ENCODE measurements at regions not wholly inside any gene's neighbourhood (a gene's known extent, or its start where the extent isn't known, plus 50 kb on each side); places are given as distances from the start of the nearest gene placed in this dataset.
A peak's percentile ranks its signal among the peaks of the same experiment; 100 is the strongest.

GRCh38 chr2:15768615-15769014 lies 171.7 kb upstream of the MYCN start:
- Mint-ChIP-seq H3K27me3 (no peaks in the 10 kb centered on the region), H3K36me3 (no peaks in the 10 kb centered on the region), H3K4me3 (no peak overlapping the region)

GRCh38 chr2:15769235-15769634 lies 171.1 kb upstream of the MYCN start:
- H3K27me3 Mint-ChIP-seq = no peaks in the 10 kb centered on the region
- H3K9me3 Mint-ChIP-seq = no peaks in the 10 kb centered on the region
- H3K4me1 Mint-ChIP-seq = no peaks in the 10 kb centered on the region
- H3K27ac Mint-ChIP-seq = no peak overlapping the region
- no peaks in the 10 kb centered on the region for H3K36me3 Mint-ChIP-seq
- no peak overlapping the region for H3K4me3 Mint-ChIP-seq

More at GRCh38 chr2:15768615-15769014, 171.7 kb upstream of the MYCN start:
- Mint-ChIP-seq H3K9me3 (no peaks in the 10 kb centered on the region), H3K4me1 (no peaks in the 10 kb centered on the region), H3K27ac (no peak overlapping the region)

- no peaks in the 10 kb centered on the region for H3K9me3 Mint-ChIP-seq
- no peak overlapping the region for H3K4me3 Mint-ChIP-seq
- no peaks in the 10 kb centered on the region for H3K4me1 Mint-ChIP-seq
- no peaks in the 10 kb centered on the region for H3K27me3 Mint-ChIP-seq
- no peaks in the 10 kb centered on the region for H3K36me3 Mint-ChIP-seq
- no peak overlapping the region for H3K27ac Mint-ChIP-seq
Measured at GRCh38 chr2:15769676-15770547, 170.4 kb upstream of the MYCN start.

GRCh38 chr2:15770606-15771005 lies 169.7 kb upstream of the MYCN start:
- no peak overlapping the region for H3K4me3 Mint-ChIP-seq
- H3K27ac Mint-ChIP-seq = no peak overlapping the region
- no peaks in the 10 kb centered on the region for H3K4me1 Mint-ChIP-seq
- no peaks in the 10 kb centered on the region for H3K9me3 Mint-ChIP-seq
- H3K27me3 Mint-ChIP-seq = no peaks in the 10 kb centered on the region
- H3K36me3 Mint-ChIP-seq = no peaks in the 10 kb centered on the region

- no peaks in the 10 kb centered on the region for H3K9me3 Mint-ChIP-seq
- H3K4me1 Mint-ChIP-seq = no peaks in the 10 kb centered on the region
- no peaks in the 10 kb centered on the region for H3K36me3 Mint-ChIP-seq
- no peak overlapping the region for H3K4me3 Mint-ChIP-seq
- H3K27ac Mint-ChIP-seq = no peak overlapping the region
- no peaks in the 10 kb centered on the region for H3K27me3 Mint-ChIP-seq
Measured at GRCh38 chr2:15771124-15771523, 169.2 kb upstream of the MYCN start.

- Mint-ChIP-seq H3K36me3 (no peaks in the 10 kb centered on the region), H3K4me3 (no peak overlapping the region), H3K27me3 (no peaks in the 10 kb centered on the region), H3K27ac (no peak overlapping the region), H3K9me3 (no peaks in the 10 kb centered on the region), H3K4me1 (no peaks in the 10 kb centered on the region)
Measured at GRCh38 chr2:15772086-15772595, 168.2 kb upstream of the MYCN start.

GRCh38 chr2:15772681-15773080 lies 167.7 kb upstream of the MYCN start:
- Mint-ChIP-seq H3K36me3 (no peaks in the 10 kb centered on the region), H3K9me3 (no peaks in the 10 kb centered on the region), H3K4me1 (no peaks in the 10 kb centered on the region), H3K27ac (no peak overlapping the region), H3K4me3 (no peak overlapping the region), H3K27me3 (no peaks in the 10 kb centered on the region)

- Mint-ChIP-seq H3K36me3 (no peaks in the 10 kb centered on the region), H3K27me3 (no peaks in the 10 kb centered on the region), H3K27ac (no peak overlapping the region), H3K9me3 (no peaks in the 10 kb centered on the region), H3K4me1 (no peaks in the 10 kb centered on the region), H3K4me3 (no peak overlapping the region)
Measured at GRCh38 chr2:15773204-15773603, 167.1 kb upstream of the MYCN start.

- H3K4me3 Mint-ChIP-seq = no peak overlapping the region
- H3K27me3 Mint-ChIP-seq = no peaks in the 10 kb centered on the region
- H3K36me3 Mint-ChIP-seq = no peaks in the 10 kb centered on the region
- H3K9me3 Mint-ChIP-seq = no peaks in the 10 kb centered on the region
- no peaks in the 10 kb centered on the region for H3K4me1 Mint-ChIP-seq
- H3K27ac Mint-ChIP-seq = no peak overlapping the region
Measured at GRCh38 chr2:15773846-15774245, 166.5 kb upstream of the MYCN start.

- Mint-ChIP-seq H3K4me1 (no peaks in the 10 kb centered on the region), H3K27me3 (no peaks in the 10 kb centered on the region), H3K27ac (peak overlapping the region; percentile 20), H3K9me3 (no peaks in the 10 kb centered on the region), H3K36me3 (no peaks in the 10 kb centered on the region), H3K4me3 (no peak overlapping the region)
Measured at GRCh38 chr2:15775753-15776628, 164.4 kb upstream of the MYCN start.

- Mint-ChIP-seq H3K4me1 (no peaks in the 10 kb centered on the region), H3K4me3 (no peak overlapping the region), H3K27ac (no peak overlapping the region), H3K27me3 (no peaks in the 10 kb centered on the region), H3K36me3 (no peaks in the 10 kb centered on the region), H3K9me3 (no peaks in the 10 kb centered on the region)
Measured at GRCh38 chr2:15776629-15776919, 163.8 kb upstream of the MYCN start.

GRCh38 chr2:15776992-15777702 lies 163.2 kb upstream of the MYCN start:
- H3K36me3 Mint-ChIP-seq = no peaks in the 10 kb centered on the region
- no peaks in the 10 kb centered on the region for H3K9me3 Mint-ChIP-seq
- H3K27me3 Mint-ChIP-seq = no peaks in the 10 kb centered on the region
- no peak overlapping the region for H3K27ac Mint-ChIP-seq
- no peaks in the 10 kb centered on the region for H3K4me1 Mint-ChIP-seq
- H3K4me3 Mint-ChIP-seq = no peak overlapping the region

GRCh38 chr2:15777795-15778371 lies 162.5 kb upstream of the MYCN start:
- Mint-ChIP-seq H3K27ac (no peak overlapping the region), H3K27me3 (no peaks in the 10 kb centered on the region), H3K9me3 (no peaks in the 10 kb centered on the region), H3K4me3 (no peak overlapping the region), H3K36me3 (no peaks in the 10 kb centered on the region), H3K4me1 (no peaks in the 10 kb centered on the region)

GRCh38 chr2:15778529-15779219 lies 161.7 kb upstream of the MYCN start:
- H3K9me3 Mint-ChIP-seq = no peaks in the 10 kb centered on the region
- no peaks in the 10 kb centered on the region for H3K4me1 Mint-ChIP-seq
- no peak overlapping the region for H3K4me3 Mint-ChIP-seq
- H3K27ac Mint-ChIP-seq = no peak overlapping the region
- no peaks in the 10 kb centered on the region for H3K36me3 Mint-ChIP-seq
- no peaks in the 10 kb centered on the region for H3K27me3 Mint-ChIP-seq
